DND-41 (cell line): ENCODE measurements at regions not wholly inside any gene's neighbourhood (a gene's known extent, or its start where the extent isn't known, plus 50 kb on each side); places are given as distances from the start of the nearest gene placed in this dataset.

Experiments used
- ATAC-seq: fragments of 200-7000 bp; cut with Tn5 transposase; 3 replicates; pipeline ENCODE4 v1.9.1; 2021; ENCODE audit warnings: low read depth; ENCODE audit not compliant: insufficient read depth
- DNase-seq: peaks from one replicate; pipeline ENCODE4 v3.0.0-alpha.2; 2020
- H2AFZ ChIP-seq: 2 replicates; pipeline ENCODE4 v1.6.0; 2012; ENCODE audit warnings: low read depth, low read length
- H3K27ac ChIP-seq: 2 replicates; pipeline ENCODE4 v1.5.1; 2012; ENCODE audit warnings: low read length, inconsistent platforms
- H3K27me3 ChIP-seq: fragments of 200-600 bp; sonication (generic); 2 replicates; pipeline ENCODE4 v1.6.0; 2012; ENCODE audit warnings: low read length, mild to moderate bottlenecking, inconsistent platforms; ENCODE audit not compliant: insufficient read depth, poor library complexity
- H3K36me3 ChIP-seq: 2 replicates; pipeline ENCODE4 v1.5.1; 2012; ENCODE audit warnings: low read length, inconsistent platforms; ENCODE audit not compliant: insufficient read depth
- H3K4me1 ChIP-seq: 2 replicates; pipeline ENCODE4 v1.5.1; 2012; ENCODE audit warnings: mild to moderate bottlenecking, low read length; ENCODE audit not compliant: insufficient read depth
- H3K4me2 ChIP-seq: 2 replicates; pipeline ENCODE4 v1.6.0; 2012; ENCODE audit warnings: mild to moderate bottlenecking, moderate library complexity, low read length, inconsistent platforms; ENCODE audit not compliant: insufficient read depth
- H3K4me3 ChIP-seq, 2 experiments: fragments of 200-600 bp in 1 of 2; shearing (Covaris generic) in 1 of 2; 2 replicates each; pipeline ENCODE4 v1.5.1; 2012 to 2016; ENCODE audit warnings: inconsistent platforms in 2 of 2, low read length in 2 of 2, mild to moderate bottlenecking in 2 of 2, low read depth in 1 of 2, moderate library complexity in 1 of 2
- H3K79me2 ChIP-seq: 2 replicates; pipeline ENCODE4 v1.6.0; 2012; ENCODE audit warnings: low read length, inconsistent platforms; ENCODE audit not compliant: insufficient read depth
- H3K9ac ChIP-seq: 2 replicates; pipeline ENCODE4 v1.6.0; 2012; ENCODE audit warnings: low read depth, mild to moderate bottlenecking, inconsistent platforms, low read length, moderate library complexity
- H3K9me3 ChIP-seq: 2 replicates; pipeline ENCODE4 v1.5.1; 2012; ENCODE audit warnings: low read length, moderate library complexity, mild to moderate bottlenecking, inconsistent platforms; ENCODE audit not compliant: insufficient read depth, severe bottlenecking
- H4K20me1 ChIP-seq: 2 replicates; pipeline ENCODE4 v1.6.0; 2012; ENCODE audit warnings: low read length; ENCODE audit not compliant: insufficient read depth
- CTCF ChIP-seq: IDR thresholded peaks from 2 replicates; pipeline ENCODE4 v1.5.1; 2012; ENCODE audit warnings: borderline replicate concordance, low read length, moderate library complexity, mild to moderate bottlenecking; ENCODE audit not compliant: poor library complexity, severe bottlenecking; ENCODE audit errors: extremely low read depth
- EZH2 ChIP-seq: IDR thresholded peaks from 3 replicates; pipeline ENCODE4 v1.6.1; 2012; ENCODE audit warnings: borderline replicate concordance, low read depth, mild to moderate bottlenecking, moderate library complexity, low read length, inconsistent platforms; ENCODE audit not compliant: severe bottlenecking

GRCh38 chr11:82577246-82577645 lies 156.4 kb downstream of the FAM181B start:
- no peak for DNase-seq
- TF ChIP-seq EZH2 (no peak), CTCF (no peak)
- no peaks in the 10 kb centered on the region for H3K79me2 ChIP-seq
- no peak overlapping the region for H3K4me3 ChIP-seq
- no peaks in the 10 kb centered on the region for H4K20me1 ChIP-seq
- no peak for ATAC-seq
- no peak overlapping the region for H3K4me2 ChIP-seq
- H3K9ac ChIP-seq, result no peak overlapping the region
- H2AFZ ChIP-seq, result no peak overlapping the region
- no peaks in the 10 kb centered on the region for H3K27me3 ChIP-seq
- H3K4me1 ChIP-seq, result no peaks in the 10 kb centered on the region
- no peaks in the 10 kb centered on the region for H3K9me3 ChIP-seq
- H3K36me3 ChIP-seq, result no peaks in the 10 kb centered on the region
- H3K27ac ChIP-seq, result no peak overlapping the region

GRCh38 chr11:82560836-82561235 lies 172.8 kb downstream of the FAM181B start:
- no peak for TF ChIP-seq CTCF
- TF ChIP-seq EZH2, result no peak
- no peak for DNase-seq
- Histone ChIP-seq H3K36me3 (no peaks in the 10 kb centered on the region), H3K4me3 (no peak overlapping the region), H2AFZ (no peak overlapping the region), H4K20me1 (no peaks in the 10 kb centered on the region), H3K4me1 (no peaks in the 10 kb centered on the region), H3K27ac (no peak overlapping the region), H3K79me2 (no peaks in the 10 kb centered on the region), H3K9ac (no peak overlapping the region), H3K4me2 (no peak overlapping the region), H3K27me3 (no peaks in the 10 kb centered on the region), H3K9me3 (no peaks in the 10 kb centered on the region)
- ATAC-seq, result no peak

- no peak for DNase-seq
- no peaks in the 10 kb centered on the region for H3K27me3 ChIP-seq
- H3K9me3 ChIP-seq, result no peaks in the 10 kb centered on the region
- no peaks in the 10 kb centered on the region for H3K79me2 ChIP-seq
- no peak overlapping the region for H3K4me2 ChIP-seq
- no peak overlapping the region for H2AFZ ChIP-seq
- no peak for ATAC-seq
- H3K9ac ChIP-seq, result no peak overlapping the region
- no peak overlapping the region for H3K27ac ChIP-seq
- TF ChIP-seq CTCF (no peak), EZH2 (no peak)
- no peak overlapping the region for H3K4me3 ChIP-seq
- no peaks in the 10 kb centered on the region for H4K20me1 ChIP-seq
- no peaks in the 10 kb centered on the region for H3K4me1 ChIP-seq
- H3K36me3 ChIP-seq, result no peaks in the 10 kb centered on the region
Observed at GRCh38 chr11:82559609-82560008, 174.1 kb downstream of the FAM181B start.

- TF ChIP-seq EZH2 (no peak), CTCF (no peak)
- H3K4me1 ChIP-seq, result no peaks in the 10 kb centered on the region
- H3K9ac ChIP-seq, result no peak overlapping the region
- no peak overlapping the region for H3K27ac ChIP-seq
- H3K27me3 ChIP-seq, result no peaks in the 10 kb centered on the region
- ATAC-seq, result no peak
- H3K4me3 ChIP-seq, result no peak overlapping the region
- H3K36me3 ChIP-seq, result no peaks in the 10 kb centered on the region
- no peak overlapping the region for H2AFZ ChIP-seq
- no peak overlapping the region for H3K4me2 ChIP-seq
- no peaks in the 10 kb centered on the region for H3K79me2 ChIP-seq
- H3K9me3 ChIP-seq, result no peaks in the 10 kb centered on the region
- no peaks in the 10 kb centered on the region for H4K20me1 ChIP-seq
- no peak for DNase-seq
Observed at GRCh38 chr11:82557274-82557673, 176.4 kb downstream of the FAM181B start.
